CD4-positive, alpha-beta memory T cell (primary cell): ENCODE measurements at regions not wholly inside any gene's neighbourhood (a gene's known extent, or its start where the extent isn't known, plus 50 kb on each side); places are given as distances from the start of the nearest gene placed in this dataset.

Experiments used
- CTCF ChIA-PET: fragments of 350-600 bp; sonication (Branson Sonifier 250); formaldehyde crosslinking; loops from one replicate; lab custom pipeline; 2021; ENCODE audit warnings: inconsistent platforms; ENCODE audit not compliant: partially characterized antibody; lab: Charles Lee
- POLR2A ChIA-PET: fragments of 350-600 bp; sonication (Branson Sonifier 250); formaldehyde crosslinking; loops from one replicate; lab custom pipeline; 2021; ENCODE audit not compliant: partially characterized antibody; lab: Charles Lee
- DNase-seq, 5 donors: peaks; one replicate each; pipeline versions ENCODE4 v3.0.0 to v3.0.0-alpha.2; 2020 to 2022; ENCODE audit warnings: mixed read lengths in 1 of 5
- H3K27ac ChIP-seq: one replicate; pipeline ENCODE4 v1.7.0; 2013; ENCODE audit warnings: low read depth, low read length
- H3K27me3 ChIP-seq: 2 replicates; pipeline ENCODE4 v1.7.0; 2013; ENCODE audit warnings: mild to moderate bottlenecking, low read length, moderate library complexity; ENCODE audit not compliant: insufficient read depth
- H3K36me3 ChIP-seq: 2 replicates; pipeline ENCODE4 v1.7.0; 2013; ENCODE audit warnings: mild to moderate bottlenecking, low read length, moderate library complexity; ENCODE audit not compliant: insufficient read depth
- H3K4me1 ChIP-seq: 2 replicates; pipeline ENCODE4 v1.7.0; 2013; ENCODE audit warnings: mild to moderate bottlenecking, low read length, moderate library complexity; ENCODE audit not compliant: insufficient read depth
- H3K4me3 ChIP-seq, 2 donors: one replicate each; pipeline ENCODE4 v1.7.0; 2013; ENCODE audit warnings: low read length in 2 of 2, mild to moderate bottlenecking in 1 of 2
- H3K9me3 ChIP-seq, 2 donors: one replicate each; pipeline ENCODE4 v1.7.0; 2013; ENCODE audit warnings: low read length in 2 of 2, control low read depth in 1 of 2; ENCODE audit not compliant: control insufficient read depth in 1 of 2
- H3K27ac Mint-ChIP-seq, 7 donors: one replicate each; pipeline ENCODE4 v1.8.0; 2020 to 2021; ENCODE audit warnings: mixed read lengths in 7 of 7, mild to moderate bottlenecking in 6 of 7, inconsistent platforms in 3 of 7, moderate library complexity in 3 of 7
- H3K27me3 Mint-ChIP-seq, 2 donors: one replicate each; pipeline ENCODE4 v1.8.0; 2020 to 2021; ENCODE audit warnings: mixed read lengths in 2 of 2
- H3K36me3 Mint-ChIP-seq, 2 donors: one replicate each; pipeline ENCODE4 v1.8.0; 2020 to 2021; ENCODE audit warnings: mixed read lengths in 2 of 2, inconsistent platforms in 1 of 2, mild to moderate bottlenecking in 1 of 2
- H3K4me1 Mint-ChIP-seq, 4 donors: one replicate each; pipeline ENCODE4 v1.8.0; 2020 to 2021; ENCODE audit warnings: mixed read lengths in 4 of 4, mild to moderate bottlenecking in 1 of 4
- H3K4me3 Mint-ChIP-seq, 8 donors: one replicate each; pipeline ENCODE4 v1.8.0; 2020 to 2021; ENCODE audit warnings: mixed read lengths in 8 of 8, mild to moderate bottlenecking in 7 of 8, moderate library complexity in 6 of 8, inconsistent platforms in 3 of 8
- H3K9me3 Mint-ChIP-seq, 8 donors: one replicate each; pipeline ENCODE4 v1.8.0; 2020 to 2021; ENCODE audit warnings: mixed read lengths in 8 of 8, mild to moderate bottlenecking in 5 of 8, inconsistent platforms in 3 of 8, moderate library complexity in 1 of 8
- intact Hi-C: fragments of 100-400 bp; cut with micrococcal nuclease; formaldehyde crosslinking; loops from one replicate; pipeline ENCODE4 v1.15.1; 2023

GRCh38 chr16:48105976-48106375 is 49.8 kb downstream of the ABCC12 start:
- CTCF ChIA-PET: interaction anchor here (1.2 kb wide), 1 partner anchor 14 kb away, joined by 5 read pairs; no protein-coding TSS in a partner anchor
- Mint-ChIP-seq H3K9me3 (no peaks in the 10 kb centered on the region), H3K4me1 (peaks cover 0 to 13% (median 8%) of the 10 kb centered on the region in 4 donors), H3K27ac (no peak overlapping the region), H3K27me3 (peaks cover 8 to 21% of the 10 kb centered on the region in 2 donors), H3K4me3 (no peak overlapping the region), H3K36me3 (no peaks in the 10 kb centered on the region)
- H3K27me3 ChIP-seq: no peaks in the 10 kb centered on the region
- DNase-seq: no peak
- intact Hi-C loops: no loop called here
- POLR2A ChIA-PET: no interaction called here
- H3K4me3 ChIP-seq: no peak overlapping the region
- H3K27ac ChIP-seq: no peak overlapping the region
- no peaks in the 10 kb centered on the region for H3K9me3 ChIP-seq
- H3K36me3 ChIP-seq: no peaks in the 10 kb centered on the region
- H3K4me1 ChIP-seq: no peaks in the 10 kb centered on the region

DNA sequence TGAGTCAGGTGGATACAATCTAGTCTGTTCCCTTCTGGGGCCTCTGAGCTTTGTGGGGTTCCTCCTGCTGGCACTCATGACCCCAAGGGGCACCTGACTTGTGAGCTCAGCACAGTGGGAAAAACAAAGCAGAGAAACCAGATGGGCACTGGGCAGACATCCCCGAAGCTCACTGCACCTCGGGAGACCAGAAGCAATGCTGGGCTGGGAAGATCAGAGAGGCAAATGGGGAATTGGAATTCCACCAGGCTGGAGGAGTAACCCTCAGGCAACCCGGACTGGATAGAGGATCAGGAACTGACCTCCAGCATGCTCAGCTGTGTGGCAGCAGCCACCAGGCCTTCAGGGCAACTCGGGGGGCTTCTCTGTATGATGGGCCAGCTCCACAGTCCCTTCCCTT is 50.3 kb downstream of the ABCC12 start:
- intact Hi-C loops: no loop called here
- no peak overlapping the region for H3K27ac Mint-ChIP-seq
- no peak overlapping the region for H3K4me3 Mint-ChIP-seq
- POLR2A ChIA-PET: no interaction called here
- DNase-seq: no peak
- Histone ChIP-seq H3K27me3 (no peaks in the 10 kb centered on the region), H3K4me1 (no peaks in the 10 kb centered on the region), H3K4me3 (no peak overlapping the region), H3K9me3 (no peaks in the 10 kb centered on the region), H3K36me3 (no peaks in the 10 kb centered on the region), H3K27ac (no peak overlapping the region)
- H3K27me3 Mint-ChIP-seq: peaks cover 8 to 19% of the 10 kb centered on the region in 2 donors
- peaks cover 0 to 13% (median 9%) of the 10 kb centered on the region in 4 donors for H3K4me1 Mint-ChIP-seq
- H3K9me3 Mint-ChIP-seq: no peaks in the 10 kb centered on the region
- CTCF ChIA-PET: interaction anchor here (1.2 kb wide), 1 partner anchor 14 kb away, joined by 5 read pairs; no protein-coding TSS in a partner anchor
- H3K36me3 Mint-ChIP-seq: no peaks in the 10 kb centered on the region

- intact Hi-C loops: no loop called here
- ChIA-PET CTCF (no interaction called here), POLR2A (no interaction called here)
- Histone ChIP-seq H3K4me3 (no peak overlapping the region), H3K27me3 (no peaks in the 10 kb centered on the region), H3K36me3 (no peaks in the 10 kb centered on the region), H3K9me3 (no peaks in the 10 kb centered on the region), H3K27ac (no peak overlapping the region), H3K4me1 (no peaks in the 10 kb centered on the region)
- no peak overlapping the region for H3K4me3 Mint-ChIP-seq
- H3K27ac Mint-ChIP-seq: no peak overlapping the region
- peaks cover 8 to 18% of the 10 kb centered on the region in 2 donors for H3K27me3 Mint-ChIP-seq
- H3K4me1 Mint-ChIP-seq: peaks cover 0 to 13% (median 9%) of the 10 kb centered on the region in 4 donors
- H3K36me3 Mint-ChIP-seq: no peaks in the 10 kb centered on the region
- H3K9me3 Mint-ChIP-seq: no peaks in the 10 kb centered on the region
- DNase-seq: no peak
These were observed 52.2 kb downstream of the ABCC12 start for GRCh38 chr16:48103591-48103990.

GRCh38 chr16:48102083-48103008 is 53.4 kb downstream of the ABCC12 start:
- Histone ChIP-seq H3K36me3 (no peaks in the 10 kb centered on the region), H3K27ac (no peak overlapping the region), H3K4me3 (no peak overlapping the region), H3K27me3 (no peaks in the 10 kb centered on the region), H3K9me3 (no peaks in the 10 kb centered on the region), H3K4me1 (no peaks in the 10 kb centered on the region)
- H3K4me3 Mint-ChIP-seq: peak overlapping the region in 1 of 8 donors; percentile 4
- ChIA-PET POLR2A (no interaction called here), CTCF (interaction anchor here (1.7 kb wide), 1 partner anchor 15 kb away, joined by 5 read pairs; no protein-coding TSS in a partner anchor)
- no peaks in the 10 kb centered on the region for H3K36me3 Mint-ChIP-seq
- H3K27ac Mint-ChIP-seq: no peak overlapping the region
- H3K9me3 Mint-ChIP-seq: no peaks in the 10 kb centered on the region
- no peak for DNase-seq
- peaks cover 8 to 18% of the 10 kb centered on the region in 2 donors for H3K27me3 Mint-ChIP-seq
- H3K4me1 Mint-ChIP-seq: peaks cover 0 to 13% (median 9%) of the 10 kb centered on the region in 4 donors
- intact Hi-C loops: no loop called here

DNA sequence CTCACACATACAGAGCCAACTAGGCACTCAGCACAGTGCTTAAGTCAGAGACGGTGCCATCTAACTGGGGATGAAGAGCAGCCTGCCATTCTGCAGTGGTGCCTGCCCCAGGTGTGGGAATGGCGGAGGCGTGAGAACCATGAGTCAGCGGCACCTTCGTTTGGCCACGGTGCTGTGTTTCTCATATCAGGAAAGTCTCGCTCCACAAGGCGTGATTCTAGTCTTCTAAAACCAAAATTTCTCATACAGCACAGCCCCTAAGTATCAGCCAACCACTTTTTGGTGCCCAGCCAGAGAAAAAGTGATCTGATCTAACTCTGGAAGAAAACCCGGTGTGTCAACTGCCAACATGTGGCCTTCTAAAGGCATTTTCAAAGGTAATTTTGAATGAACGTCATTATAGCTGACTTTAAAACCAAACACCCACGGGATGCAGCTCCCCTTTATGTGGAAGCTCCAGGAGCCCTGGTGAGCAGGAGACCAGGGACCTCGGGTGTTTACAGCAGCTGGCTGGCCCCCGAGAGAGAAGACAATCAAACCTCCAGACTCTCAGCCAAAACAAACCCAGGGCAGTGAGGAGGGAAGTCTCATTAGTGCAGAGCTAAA is 54.6 kb downstream of the ABCC12 start:
- Mint-ChIP-seq H3K27me3 (peaks cover 8 to 18% of the 10 kb centered on the region in 2 donors), H3K4me1 (peaks cover 0 to 13% (median 9%) of the 10 kb centered on the region in 4 donors), H3K4me3 (peak overlapping the region in 1 of 8 donors; percentile 11), H3K36me3 (no peaks in the 10 kb centered on the region), H3K9me3 (no peaks in the 10 kb centered on the region), H3K27ac (peak overlapping the region in 1 of 7 donors; percentile 3)
- no peak overlapping the region for H3K27ac ChIP-seq
- H3K9me3 ChIP-seq: no peaks in the 10 kb centered on the region
- no peak overlapping the region for H3K4me3 ChIP-seq
- intact Hi-C loops: no loop called here
- ChIA-PET POLR2A (no interaction called here), CTCF (interaction anchor here (1.7 kb wide), 1 partner anchor 16 kb away, joined by 5 read pairs; no protein-coding TSS in a partner anchor)
- H3K4me1 ChIP-seq: no peaks in the 10 kb centered on the region
- no peaks in the 10 kb centered on the region for H3K36me3 ChIP-seq
- no peak for DNase-seq
- H3K27me3 ChIP-seq: no peaks in the 10 kb centered on the region

- Mint-ChIP-seq H3K27me3 (peaks cover 8 to 13% of the 10 kb centered on the region in 2 donors), H3K36me3 (no peaks in the 10 kb centered on the region), H3K4me1 (peaks cover 0 to 13% (median 9%) of the 10 kb centered on the region in 4 donors), H3K27ac (no peak overlapping the region), H3K4me3 (no peak overlapping the region), H3K9me3 (peaks cover 0 to 5% (median 0%) of the 10 kb centered on the region in 8 donors)
- Histone ChIP-seq H3K9me3 (no peaks in the 10 kb centered on the region), H3K27ac (no peak overlapping the region), H3K4me1 (no peaks in the 10 kb centered on the region), H3K4me3 (no peak overlapping the region), H3K27me3 (no peaks in the 10 kb centered on the region), H3K36me3 (no peaks in the 10 kb centered on the region)
- ChIA-PET CTCF (no interaction called here), POLR2A (no interaction called here)
- intact Hi-C loops: no loop called here
- no peak for DNase-seq
These were observed 56.3 kb downstream of the ABCC12 start for GRCh38 chr16:48099455-48099854.

DNA sequence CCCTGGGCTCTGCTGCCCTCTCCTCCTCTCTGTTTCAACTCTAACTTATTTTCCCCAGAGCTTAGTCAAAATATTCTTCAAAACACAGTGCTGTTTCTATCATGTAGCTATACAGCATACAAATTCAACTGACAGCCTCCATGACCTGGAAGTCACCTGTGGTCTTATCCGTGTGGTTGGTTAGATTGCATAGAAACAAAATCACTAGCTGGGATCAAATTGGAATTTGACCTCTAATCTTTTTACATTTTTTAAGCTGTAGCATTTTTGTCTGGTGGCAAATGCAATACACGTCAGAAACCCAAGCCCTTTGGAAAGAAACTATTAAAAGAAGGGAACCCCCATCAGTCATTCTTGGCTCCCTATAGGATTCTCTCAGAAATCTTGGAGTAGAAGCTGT is 57.3 kb downstream of the ABCC12 start:
- intact Hi-C loops: no loop called here

More for the DNA sequence above, 57.3 kb downstream of the ABCC12 start:
- Histone ChIP-seq H3K27me3 (no peaks in the 10 kb centered on the region), H3K36me3 (no peaks in the 10 kb centered on the region), H3K4me1 (no peaks in the 10 kb centered on the region), H3K4me3 (no peak overlapping the region), H3K9me3 (no peaks in the 10 kb centered on the region), H3K27ac (no peak overlapping the region)
- POLR2A ChIA-PET: no interaction called here
- Mint-ChIP-seq H3K4me1 (peaks cover 0 to 13% (median 9%) of the 10 kb centered on the region in 4 donors), H3K4me3 (no peak overlapping the region), H3K27ac (no peak overlapping the region), H3K27me3 (peaks cover 6 to 13% of the 10 kb centered on the region in 2 donors), H3K9me3 (peaks cover 0 to 5% (median 0%) of the 10 kb centered on the region in 8 donors), H3K36me3 (no peaks in the 10 kb centered on the region)
- CTCF ChIA-PET: no interaction called here
- DNase-seq: no peak
